Ovary (tissue), 3 donors: ENCODE measurements at regions not wholly inside any gene's neighbourhood (a gene's known extent, or its start where the extent isn't known, plus 50 kb on each side); places are given as distances from the start of the nearest gene placed in this dataset.

ENCODE experiments used
- CTCF ChIP-seq, 3 donors: fragments of 450-650 bp in 2 of 3; fragments of 200-600 bp in 1 of 3; IDR thresholded peaks; one replicate each; pipeline versions ENCODE4 v1.5.1 to v1.8.0; 2016 to 2022; ENCODE audit warnings: antibody characterized with exemption in 3 of 3, mild to moderate bottlenecking in 1 of 3
- EP300 ChIP-seq: sonication (generic); formaldehyde crosslinking; IDR thresholded peaks from one replicate; pipeline ENCODE4 v1.6.1; 2017; ENCODE audit warnings: antibody characterized with exemption
- POLR2A ChIP-seq: fragments of 450-650 bp; IDR thresholded peaks from one replicate; pipeline ENCODE4 v1.6.1; 2017; ENCODE audit warnings: antibody characterized with exemption, mild to moderate bottlenecking, moderate library complexity
- donor health status: DM: no; HTN: no; CAD: no.

DNA sequence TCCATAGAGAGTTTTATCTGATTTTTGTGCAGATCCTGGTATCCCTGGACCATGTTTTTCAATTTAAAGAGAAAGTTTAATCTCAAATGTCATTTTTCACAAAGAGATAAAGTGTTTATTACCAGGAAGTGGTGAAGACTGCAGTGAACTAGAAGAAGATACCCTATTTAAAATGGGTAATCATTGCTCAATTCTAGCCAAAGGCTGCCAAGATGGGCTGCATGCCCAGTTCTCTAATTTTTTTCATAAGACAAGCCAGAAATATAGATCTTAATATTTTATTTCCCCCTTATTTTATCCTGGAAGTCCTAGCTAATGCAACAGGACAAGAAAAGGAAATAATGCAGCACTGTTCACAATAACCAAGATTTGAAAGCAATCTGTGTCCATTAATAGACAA, 343.5 kb downstream of the PCNX1 start:
- TF ChIP-seq CTCF (IDR thresholded peaks at IDR 0.05) (no peak), EP300 (no peak), POLR2A (no peak)
